ENCODE measurements at regions not wholly inside any gene's neighbourhood (a gene's known extent, or its start where the extent isn't known, plus 50 kb on each side); places are given as distances from the start of the nearest gene placed in this dataset.

- DNase-seq (ENCODE audit: low read depth), result no peak
- no peak for TF ChIP-seq POLR2A (IDR thresholded peaks at IDR 0.05; ENCODE audit: extremely low read depth, insufficient read length)
- no peak for TF ChIP-seq CTCF (IDR thresholded peaks at IDR 0.05; ENCODE audit: low read depth, low read length)
- TF ChIP-seq, protein P1, sequence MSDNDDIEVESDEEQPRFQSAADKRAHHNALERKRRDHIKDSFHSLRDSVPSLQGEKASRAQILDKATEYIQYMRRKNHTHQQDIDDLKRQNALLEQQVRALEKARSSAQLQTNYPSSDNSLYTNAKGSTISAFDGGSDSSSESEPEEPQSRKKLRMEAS (IDR thresholded peaks at IDR 0.05; ENCODE audit: low read depth, low read length), result no peak
- no peak for TF ChIP-seq MYC (IDR thresholded peaks at IDR 0.05; ENCODE audit: low read depth, low read length)
- no peak overlapping the region for H3K4me3 ChIP-seq (ENCODE audit: low read depth, low read length)
These were observed 136.1 kb downstream of the HERPUD2 start for GRCh38 chr7:35558841-35559240.

DNA sequence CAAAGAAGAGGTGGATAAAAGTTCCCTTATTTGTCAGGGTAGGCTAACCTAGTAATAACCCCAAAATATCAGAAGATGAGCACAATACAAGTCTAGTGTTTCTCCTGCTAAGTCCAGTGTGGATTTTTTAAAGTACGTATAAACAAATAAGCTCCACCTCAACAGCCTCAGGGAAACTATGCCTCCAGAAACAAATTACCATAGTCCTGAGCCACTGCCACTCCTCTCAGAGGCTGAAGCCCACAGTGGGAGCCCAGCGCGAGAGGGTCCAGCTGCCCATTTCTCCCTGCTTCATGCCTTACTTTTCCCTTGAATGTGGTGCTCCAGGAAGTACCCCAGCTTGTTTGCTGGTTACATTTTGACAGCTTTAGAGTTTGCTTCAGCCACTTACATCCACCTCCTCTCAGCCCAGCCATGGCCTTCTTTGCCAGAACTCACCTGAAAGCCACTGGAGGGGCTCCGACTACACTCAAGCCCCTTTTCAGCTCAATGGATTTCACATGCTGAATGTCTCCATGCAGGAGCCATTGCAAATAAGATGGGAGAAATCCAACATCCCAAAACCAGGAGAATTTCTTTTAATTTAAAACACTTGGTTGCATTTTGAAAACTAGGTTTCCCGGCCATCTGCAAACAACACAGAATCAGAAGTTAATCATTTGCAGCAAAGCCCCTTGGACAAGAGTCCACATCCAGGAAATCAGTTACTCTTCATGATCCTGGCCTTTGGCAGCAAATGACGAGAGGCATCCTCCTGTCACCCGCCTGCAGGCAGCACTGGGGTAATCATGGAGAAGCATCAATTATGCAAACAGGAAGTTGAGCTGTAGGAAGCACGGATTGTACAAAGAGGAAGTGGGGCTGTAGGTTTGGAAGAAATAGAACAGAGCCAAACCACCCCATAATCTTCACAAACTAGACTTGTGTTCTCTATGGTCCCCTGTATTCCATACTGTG is 138.1 kb downstream of the HERPUD2 start:
- DNase-seq (ENCODE audit: low read depth), result peak; percentile 62
- H3K4me3 ChIP-seq (ENCODE audit: low read depth, low read length), result no peak overlapping the region
- TF ChIP-seq, protein P1 (IDR thresholded peaks at IDR 0.05; ENCODE audit: low read depth, low read length), result no peak
- TF ChIP-seq POLR2A (IDR thresholded peaks at IDR 0.05; ENCODE audit: extremely low read depth, insufficient read length), result no peak
- TF ChIP-seq MYC (IDR thresholded peaks at IDR 0.05; ENCODE audit: low read depth, low read length), result no peak
- no peak for TF ChIP-seq CTCF (IDR thresholded peaks at IDR 0.05; ENCODE audit: low read depth, low read length)

DNA sequence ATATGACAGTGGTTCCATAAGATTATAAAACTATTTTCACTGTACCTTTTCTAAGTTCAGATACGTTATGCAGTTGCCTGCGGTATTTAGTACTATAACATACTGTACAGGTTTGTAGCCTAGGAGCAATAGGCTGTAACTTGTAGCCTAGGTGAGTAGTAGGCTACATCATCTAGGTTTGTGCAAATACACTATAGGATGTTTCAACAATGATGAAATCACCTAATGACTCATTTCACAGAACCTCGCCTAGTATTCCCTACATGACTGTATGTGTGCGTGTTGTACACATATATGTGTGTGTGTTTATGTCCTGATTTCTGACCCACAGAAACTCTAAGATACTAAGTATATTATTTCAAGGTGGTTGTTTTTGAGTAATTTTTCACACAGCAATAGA is 139.0 kb downstream of the HERPUD2 start:
- H3K4me3 ChIP-seq (ENCODE audit: low read depth, low read length), result no peak overlapping the region
- TF ChIP-seq POLR2A (IDR thresholded peaks at IDR 0.05; ENCODE audit: extremely low read depth, insufficient read length), result no peak
- no peak for TF ChIP-seq MYC (IDR thresholded peaks at IDR 0.05; ENCODE audit: low read depth, low read length)
- TF ChIP-seq, protein P1 (IDR thresholded peaks at IDR 0.05; ENCODE audit: low read depth, low read length), result no peak
- TF ChIP-seq CTCF (IDR thresholded peaks at IDR 0.05; ENCODE audit: low read depth, low read length), result no peak
- DNase-seq (ENCODE audit: low read depth), result no peak

GRCh38 chr7:35555386-35555785 is 139.5 kb downstream of the HERPUD2 start:
- TF ChIP-seq MYC (IDR thresholded peaks at IDR 0.05; ENCODE audit: low read depth, low read length) (no peak), CTCF (IDR thresholded peaks at IDR 0.05; ENCODE audit: low read depth, low read length) (no peak), POLR2A (IDR thresholded peaks at IDR 0.05; ENCODE audit: extremely low read depth, insufficient read length) (no peak)
- TF ChIP-seq, protein P1 (IDR thresholded peaks at IDR 0.05; ENCODE audit: low read depth, low read length), result no peak
- no peak for DNase-seq (ENCODE audit: low read depth)
- no peak overlapping the region for H3K4me3 ChIP-seq (ENCODE audit: low read depth, low read length)

- no peak for DNase-seq (ENCODE audit: low read depth)
- TF ChIP-seq CTCF (IDR thresholded peaks at IDR 0.05; ENCODE audit: low read depth, low read length), result no peak
- TF ChIP-seq MYC (IDR thresholded peaks at IDR 0.05; ENCODE audit: low read depth, low read length), result no peak
- TF ChIP-seq POLR2A (IDR thresholded peaks at IDR 0.05; ENCODE audit: extremely low read depth, insufficient read length), result no peak
- TF ChIP-seq, protein P1 (IDR thresholded peaks at IDR 0.05; ENCODE audit: low read depth, low read length), result no peak
These were observed 141.4 kb downstream of the HERPUD2 start for GRCh38 chr7:35553519-35553918.

More at GRCh38 chr7:35553519-35553918, 141.4 kb downstream of the HERPUD2 start:
- H3K4me3 ChIP-seq (ENCODE audit: low read depth, low read length), result no peak overlapping the region

Data from NB4 (cell line).